ENCODE measurements at regions not wholly inside any gene's neighbourhood (a gene's known extent, or its start where the extent isn't known, plus 50 kb on each side); places are given as distances from the start of the nearest gene placed in this dataset.

DNA sequence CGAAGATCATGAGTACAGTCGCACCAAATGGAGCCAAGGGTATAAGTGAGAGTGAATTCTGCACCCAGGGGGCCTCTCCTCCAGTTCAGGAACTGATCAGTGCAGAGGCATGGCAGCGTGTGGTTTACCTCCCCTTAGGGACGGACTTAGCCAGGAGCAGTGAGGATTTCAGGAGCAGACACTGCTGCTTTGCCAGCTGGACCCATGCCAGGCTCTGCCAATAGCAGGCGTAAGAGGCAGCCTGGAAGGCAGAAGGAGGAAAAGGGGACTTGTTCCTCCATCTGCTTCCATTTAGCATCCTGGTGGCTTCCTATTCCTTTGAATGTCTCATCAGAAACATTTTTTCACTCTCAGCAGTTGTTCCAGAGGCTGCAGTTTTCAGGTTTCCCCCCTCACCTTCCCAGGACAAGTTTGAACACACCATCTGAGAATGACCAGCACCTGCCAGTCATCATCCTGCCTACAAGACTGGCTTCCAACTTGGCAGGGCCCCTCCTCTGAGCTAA lies 137.0 kb upstream of the LMNTD1 start:
- WGBS, 2 donors, result 64% methylated on average over 5 of the region's 5 CpGs
- no peaks in the 10 kb centered on the region for H3K9me3 ChIP-seq

DNA sequence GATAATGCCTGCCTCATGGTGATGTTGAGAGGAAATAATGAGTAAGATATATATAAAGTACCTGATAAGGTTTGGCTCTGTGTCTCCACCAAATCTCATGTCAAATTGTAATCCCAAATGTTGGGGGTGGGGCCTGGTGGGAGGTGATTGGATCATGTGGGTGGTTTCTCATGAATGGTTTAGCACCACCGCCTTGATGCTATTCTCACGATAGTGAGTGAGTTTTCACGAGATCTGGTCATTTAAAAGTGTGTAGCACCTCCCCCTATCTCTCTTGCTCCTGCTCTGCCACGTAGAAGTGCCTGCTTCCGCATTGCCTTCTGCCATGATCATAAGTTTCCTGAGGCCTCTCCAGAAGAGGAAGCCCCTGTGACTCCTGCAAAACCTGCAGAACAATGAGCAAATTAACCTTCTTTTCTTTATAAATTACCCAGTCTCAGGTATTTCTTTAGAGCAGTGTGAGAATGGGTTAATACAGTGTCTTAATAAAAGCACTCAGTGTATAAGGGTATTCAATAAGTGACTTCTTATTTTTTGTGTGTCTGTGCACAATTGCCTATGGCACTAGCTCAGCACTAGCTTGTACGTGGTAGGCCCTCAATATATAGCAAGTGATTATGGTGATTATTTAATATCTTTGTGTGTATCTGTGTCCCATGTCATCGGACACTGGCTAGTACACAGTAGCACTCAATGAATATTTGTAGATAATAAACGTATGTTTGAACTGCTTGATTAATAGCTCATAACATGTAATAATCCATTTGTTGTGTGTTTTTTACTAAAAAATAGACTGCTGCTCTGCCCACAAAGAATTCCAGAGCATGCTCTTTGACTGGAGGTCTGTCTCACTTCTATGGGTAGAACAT lies 138.1 kb upstream of the LMNTD1 start:
- no peak for DNase-seq
- intact Hi-C loops (cut with DNase I; ENCODE audit: low total_unique reads), result no loop called here
- WGBS, 2 donors, result 78 to 85% methylated on average over 8 of the region's 8 CpGs
- TF ChIP-seq, protein P1, sequence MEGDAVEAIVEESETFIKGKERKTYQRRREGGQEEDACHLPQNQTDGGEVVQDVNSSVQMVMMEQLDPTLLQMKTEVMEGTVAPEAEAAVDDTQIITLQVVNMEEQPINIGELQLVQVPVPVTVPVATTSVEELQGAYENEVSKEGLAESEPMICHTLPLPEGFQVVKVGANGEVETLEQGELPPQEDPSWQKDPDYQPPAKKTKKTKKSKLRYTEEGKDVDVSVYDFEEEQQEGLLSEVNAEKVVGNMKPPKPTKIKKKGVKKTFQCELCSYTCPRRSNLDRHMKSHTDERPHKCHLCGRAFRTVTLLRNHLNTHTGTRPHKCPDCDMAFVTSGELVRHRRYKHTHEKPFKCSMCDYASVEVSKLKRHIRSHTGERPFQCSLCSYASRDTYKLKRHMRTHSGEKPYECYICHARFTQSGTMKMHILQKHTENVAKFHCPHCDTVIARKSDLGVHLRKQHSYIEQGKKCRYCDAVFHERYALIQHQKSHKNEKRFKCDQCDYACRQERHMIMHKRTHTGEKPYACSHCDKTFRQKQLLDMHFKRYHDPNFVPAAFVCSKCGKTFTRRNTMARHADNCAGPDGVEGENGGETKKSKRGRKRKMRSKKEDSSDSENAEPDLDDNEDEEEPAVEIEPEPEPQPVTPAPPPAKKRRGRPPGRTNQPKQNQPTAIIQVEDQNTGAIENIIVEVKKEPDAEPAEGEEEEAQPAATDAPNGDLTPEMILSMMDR (IDR thresholded peaks at IDR 0.05), result no peak
- no peak for TF ChIP-seq POLR2A (IDR thresholded peaks at IDR 0.05)
- Histone ChIP-seq H3K4me1 (peaks cover 15% of the 10 kb centered on the region), H3K36me3 (ENCODE audit: low read depth, missing control alignments) (no peaks in the 10 kb centered on the region), H3K27ac (no peak overlapping the region), H3K27me3 (no peaks in the 10 kb centered on the region), H3K4me3 (no peak overlapping the region), H3K9me3 (no peaks in the 10 kb centered on the region)

More for the DNA sequence above, 137.0 kb upstream of the LMNTD1 start:
- intact Hi-C loops (cut with DNase I; ENCODE audit: low total_unique reads), result no loop called here
- H3K36me3 ChIP-seq (ENCODE audit: low read depth, missing control alignments), result no peaks in the 10 kb centered on the region
- peak; percentile 76 for DNase-seq
- no peak for TF ChIP-seq POLR2A (IDR thresholded peaks at IDR 0.05)
- TF ChIP-seq, protein P1 (IDR thresholded peaks at IDR 0.05), result no peak
- H3K27me3 ChIP-seq, result no peaks in the 10 kb centered on the region
- no peak overlapping the region for H3K4me3 ChIP-seq
- no peak overlapping the region for H3K27ac ChIP-seq
- H3K4me1 ChIP-seq, result peaks cover 15% of the 10 kb centered on the region

DNA sequence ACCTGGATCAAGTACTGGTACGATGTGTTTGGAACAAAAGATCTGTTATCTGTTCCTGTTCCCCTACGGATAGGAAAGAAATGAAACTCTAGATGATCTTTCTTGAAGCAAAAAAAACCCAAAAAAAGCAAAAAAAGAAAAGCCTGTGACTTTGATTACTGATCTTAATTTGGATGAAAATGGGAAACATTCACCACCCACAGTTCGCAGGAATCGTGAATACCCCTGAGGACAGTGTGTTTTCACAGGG lies 138.7 kb upstream of the LMNTD1 start:
- no peaks in the 10 kb centered on the region for H3K9me3 ChIP-seq
- no peaks in the 10 kb centered on the region for H3K27me3 ChIP-seq
- no peak overlapping the region for H3K4me3 ChIP-seq
- peaks cover 15% of the 10 kb centered on the region for H3K4me1 ChIP-seq
- intact Hi-C loops (cut with DNase I; ENCODE audit: low total_unique reads), result no loop called here
- no peaks in the 10 kb centered on the region for H3K36me3 ChIP-seq (ENCODE audit: low read depth, missing control alignments)
- WGBS, 2 donors, result 21 to 41% methylated on average over 4 of the region's 4 CpGs
- TF ChIP-seq, protein P1 (IDR thresholded peaks at IDR 0.05), result no peak
- no peak for TF ChIP-seq POLR2A (IDR thresholded peaks at IDR 0.05)
- no peak for DNase-seq
- peak overlapping the region; percentile 46 to 69 for H3K27ac ChIP-seq

DNA sequence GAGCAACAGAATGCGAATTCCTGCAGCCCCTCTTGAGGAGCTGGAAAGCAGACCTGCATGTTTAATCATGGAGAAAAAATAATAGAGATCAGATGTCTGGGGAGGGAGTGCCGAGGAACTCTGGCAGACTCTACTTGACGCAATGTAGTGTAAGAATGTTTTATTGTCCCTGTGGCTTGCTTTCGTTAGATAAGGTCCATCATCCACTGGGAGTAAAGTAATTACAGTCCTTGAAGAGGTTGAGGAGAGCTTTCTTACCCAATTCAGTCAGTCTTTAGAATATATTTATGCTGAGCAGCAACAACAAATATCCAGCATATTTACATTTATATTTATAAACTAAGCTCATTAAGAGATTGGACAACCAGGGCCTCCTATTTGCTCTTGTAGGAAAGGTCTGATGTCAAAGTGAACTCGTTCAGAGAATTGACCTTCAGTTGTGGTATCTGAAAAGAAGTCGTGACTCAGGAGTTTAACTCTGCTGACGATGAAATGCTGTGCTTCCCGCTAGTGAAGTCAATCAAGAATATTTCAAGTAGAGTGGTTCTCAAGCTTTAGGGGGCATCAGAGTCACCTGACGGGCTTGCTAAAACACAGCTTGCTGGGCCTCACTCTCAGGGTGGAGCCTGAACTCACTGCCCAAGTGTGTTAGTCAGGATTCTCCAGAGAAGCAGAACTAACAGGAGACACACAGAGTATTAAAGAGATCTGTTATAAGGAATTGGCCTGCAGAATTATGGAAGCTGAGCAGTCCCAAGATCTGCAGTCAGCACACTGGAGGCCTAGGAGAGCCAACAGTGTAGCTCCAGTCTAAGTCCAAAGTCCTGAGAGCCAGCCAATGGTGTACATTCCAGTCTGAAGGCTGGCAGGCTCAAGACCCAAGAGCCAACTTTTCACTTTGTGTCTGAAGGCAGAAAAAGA lies 139.3 kb upstream of the LMNTD1 start:
- peaks cover 15% of the 10 kb centered on the region for H3K4me1 ChIP-seq
- intact Hi-C loops (cut with DNase I; ENCODE audit: low total_unique reads), result no loop called here
- peak overlapping the region; percentile 46 to 69 for H3K27ac ChIP-seq
- H3K36me3 ChIP-seq (ENCODE audit: low read depth, missing control alignments), result no peaks in the 10 kb centered on the region
- H3K27me3 ChIP-seq, result no peaks in the 10 kb centered on the region
- TF ChIP-seq, protein P1 (IDR thresholded peaks at IDR 0.05), result no peak
- TF ChIP-seq POLR2A (IDR thresholded peaks at IDR 0.05), result no peak
- no peak overlapping the region for H3K4me3 ChIP-seq
- no peaks in the 10 kb centered on the region for H3K9me3 ChIP-seq
- 46 to 56% methylated on average over 9 of the region's 9 CpGs for WGBS, 2 donors
- no peak for DNase-seq

Data from testis (tissue), 2 donors.